SIG-M5 treated with dmso at 0.1 percent for 504 hours (cell line): ENCODE measurements at regions not wholly inside any gene's neighbourhood (a gene's known extent, or its start where the extent isn't known, plus 50 kb on each side); places are given as distances from the start of the nearest gene placed in this dataset.
A peak's percentile ranks its signal among the peaks of the same experiment; 100 is the strongest.

Source experiments
- DNase-seq: peaks from one replicate; lab custom pipeline; 2025; ENCODE audit not compliant: unreplicated experiment; lab: John Stamatoyannopoulos, UW

- DNase-seq, result no peak
Measured at GRCh38 chr6:26149240-26149639, 62.0 kb downstream of the HFE start.

- DNase-seq, result no peak
Measured at GRCh38 chr6:26152226-26153101, 65.2 kb downstream of the HFE start.

- peak; percentile 51 for DNase-seq
Measured at GRCh38 chr6:26155061-26155930, 68.1 kb downstream of the HFE start.

GRCh38 chr6:26156105-26156849 lies 69.0 kb downstream of the HFE start:
- DNase-seq, result peak; percentile 76

GRCh38 chr6:26156850-26157250 lies 69.6 kb downstream of the HFE start:
- DNase-seq, result no peak

GRCh38 chr6:26157251-26158075 lies 70.2 kb downstream of the HFE start:
- peak; percentile 98 for DNase-seq

- DNase-seq, result no peak
Measured at GRCh38 chr6:26158076-26158580, 70.9 kb downstream of the HFE start.

GRCh38 chr6:26158581-26159356 lies 71.5 kb downstream of the HFE start:
- DNase-seq, result peak; percentile 88

- peak; percentile 56 for DNase-seq
Measured at GRCh38 chr6:26159357-26160273, 72.4 kb downstream of the HFE start.

GRCh38 chr6:26161322-26161721 lies 74.1 kb downstream of the HFE start:
- DNase-seq, result no peak

- no peak for DNase-seq
Measured at GRCh38 chr6:26162399-26162798, 75.2 kb downstream of the HFE start.

- no peak for DNase-seq
Measured at GRCh38 chr6:26163427-26164119, 76.3 kb downstream of the HFE start.

GRCh38 chr6:26164120-26164505 lies 76.9 kb downstream of the HFE start:
- no peak for DNase-seq

GRCh38 chr6:26165261-26165790 lies 78.1 kb downstream of the HFE start:
- DNase-seq, result no peak

- DNase-seq, result no peak
Measured at GRCh38 chr6:26170181-26170580, 83.0 kb downstream of the HFE start.

GRCh38 chr6:26170951-26171841 lies 84.0 kb downstream of the HFE start:
- no peak for DNase-seq

GRCh38 chr6:26172608-26172968 lies 85.4 kb downstream of the HFE start:
- DNase-seq, result peak; percentile 66
